Lower leg skin (tissue), 4 donors: ENCODE measurements at regions not wholly inside any gene's neighbourhood (a gene's known extent, or its start where the extent isn't known, plus 50 kb on each side); places are given as distances from the start of the nearest gene placed in this dataset.
A peak's percentile ranks its signal among the peaks of the same experiment; 100 is the strongest.

Experiments used
- DNase-seq, 2 donors: peaks; one replicate each; pipeline ENCODE4 v3.0.0-alpha.2; 2019; ENCODE audit warnings: low spot score in 2 of 2
- H3K4me3 ChIP-seq: fragments of 200-600 bp; sonication (generic); 2 replicates; pipeline ENCODE4 v1.5.1; 2017; ENCODE audit warnings: mild to moderate bottlenecking, low read depth; ENCODE audit not compliant: poor library complexity, severe bottlenecking
- POLR2A ChIP-seq, 2 donors: fragments of 450-650 bp; IDR thresholded peaks; one replicate each; pipeline ENCODE4 v1.6.1; 2016 to 2017; ENCODE audit warnings: antibody characterized with exemption in 2 of 2, mild to moderate bottlenecking in 1 of 2, moderate library complexity in 1 of 2
- WGBS, 2 donors: methylation state at CpG; one replicate each; pipeline ENCODE4 v1.1.5; 2018; 5-methylcytosine and 5-hydroxymethylcytosine counted together
- intact Hi-C: fragments of 100-400 bp; cut with DNase I; formaldehyde crosslinking; loops from one replicate; pipeline ENCODE4 v1.15.0; 2023; ENCODE audit warnings: low total_unique reads
- TF ChIP-seq, protein P1 (sequence below), 3 donors: fragments of 450-650 bp; IDR thresholded peaks; one replicate each; pipeline ENCODE4 v1.5.1; 2016; ENCODE audit warnings: antibody characterized with exemption in 3 of 3, mild to moderate bottlenecking in 3 of 3, moderate library complexity in 2 of 3

- intact Hi-C loops = no loop called here
- 71 to 73% methylated on average over 1 of the region's 1 CpG for WGBS, 2 donors
- DNase-seq = no peak
- no peak overlapping the region for H3K4me3 ChIP-seq
- TF ChIP-seq POLR2A (IDR thresholded peaks at IDR 0.05) = no peak
- TF ChIP-seq, protein P1, sequence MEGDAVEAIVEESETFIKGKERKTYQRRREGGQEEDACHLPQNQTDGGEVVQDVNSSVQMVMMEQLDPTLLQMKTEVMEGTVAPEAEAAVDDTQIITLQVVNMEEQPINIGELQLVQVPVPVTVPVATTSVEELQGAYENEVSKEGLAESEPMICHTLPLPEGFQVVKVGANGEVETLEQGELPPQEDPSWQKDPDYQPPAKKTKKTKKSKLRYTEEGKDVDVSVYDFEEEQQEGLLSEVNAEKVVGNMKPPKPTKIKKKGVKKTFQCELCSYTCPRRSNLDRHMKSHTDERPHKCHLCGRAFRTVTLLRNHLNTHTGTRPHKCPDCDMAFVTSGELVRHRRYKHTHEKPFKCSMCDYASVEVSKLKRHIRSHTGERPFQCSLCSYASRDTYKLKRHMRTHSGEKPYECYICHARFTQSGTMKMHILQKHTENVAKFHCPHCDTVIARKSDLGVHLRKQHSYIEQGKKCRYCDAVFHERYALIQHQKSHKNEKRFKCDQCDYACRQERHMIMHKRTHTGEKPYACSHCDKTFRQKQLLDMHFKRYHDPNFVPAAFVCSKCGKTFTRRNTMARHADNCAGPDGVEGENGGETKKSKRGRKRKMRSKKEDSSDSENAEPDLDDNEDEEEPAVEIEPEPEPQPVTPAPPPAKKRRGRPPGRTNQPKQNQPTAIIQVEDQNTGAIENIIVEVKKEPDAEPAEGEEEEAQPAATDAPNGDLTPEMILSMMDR (IDR thresholded peaks at IDR 0.05) = no peak
These were observed 2109.4 kb upstream of the PIK3C3 start for GRCh38 chr18:39845631-39846030.

DNA sequence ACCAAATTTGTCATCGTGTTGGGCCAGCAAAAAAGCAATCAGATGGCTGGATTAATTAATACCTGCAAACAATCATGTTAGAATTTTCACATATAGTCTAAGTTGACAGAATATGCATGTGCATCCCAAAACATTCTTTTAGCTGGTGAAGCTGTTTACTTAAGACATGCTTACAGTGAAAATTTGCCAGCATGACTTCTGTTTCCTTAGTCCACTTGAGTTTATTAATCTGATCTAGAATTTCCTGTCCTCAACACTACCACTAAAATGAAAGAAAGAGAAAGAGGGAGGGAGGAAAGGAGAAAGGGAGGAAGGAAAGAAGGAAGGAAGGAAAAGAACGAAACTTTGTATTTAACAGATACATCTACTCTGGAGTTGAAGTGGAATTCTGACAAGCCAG lies 2109.9 kb upstream of the PIK3C3 start:
- intact Hi-C loops = no loop called here
- no peak overlapping the region for H3K4me3 ChIP-seq
- 65 to 85% methylated on average over 2 of the region's 2 CpGs for WGBS, 2 donors
- TF ChIP-seq, protein P1 (IDR thresholded peaks at IDR 0.05) = no peak
- TF ChIP-seq POLR2A (IDR thresholded peaks at IDR 0.05) = no peak
- DNase-seq = no peak

DNA sequence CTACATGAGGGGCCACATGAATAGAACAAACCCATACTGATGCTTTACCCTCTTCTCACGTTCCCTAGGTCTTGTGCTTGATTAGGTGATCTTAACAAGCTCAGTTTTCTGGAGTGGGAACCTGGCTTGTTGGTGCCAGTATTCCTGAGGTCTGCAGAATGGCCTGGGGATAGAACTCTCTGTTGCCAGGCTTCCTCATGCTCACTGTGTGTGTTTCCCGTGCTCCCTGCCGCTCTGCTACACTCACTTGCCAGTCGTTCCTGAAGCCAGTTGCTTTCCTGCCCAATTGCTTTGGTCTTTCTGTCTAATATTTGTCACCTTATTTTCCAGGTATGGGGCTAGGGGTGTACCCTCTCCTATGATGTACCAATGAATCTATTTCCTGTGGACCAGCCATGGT lies 2111.5 kb upstream of the PIK3C3 start:
- intact Hi-C loops = no loop called here
- 69 to 77% methylated on average over 4 of the region's 4 CpGs for WGBS, 2 donors
- TF ChIP-seq, protein P1 (IDR thresholded peaks at IDR 0.05) = no peak
- no peak for TF ChIP-seq POLR2A (IDR thresholded peaks at IDR 0.05)
- DNase-seq = no peak
- H3K4me3 ChIP-seq = no peak overlapping the region

DNA sequence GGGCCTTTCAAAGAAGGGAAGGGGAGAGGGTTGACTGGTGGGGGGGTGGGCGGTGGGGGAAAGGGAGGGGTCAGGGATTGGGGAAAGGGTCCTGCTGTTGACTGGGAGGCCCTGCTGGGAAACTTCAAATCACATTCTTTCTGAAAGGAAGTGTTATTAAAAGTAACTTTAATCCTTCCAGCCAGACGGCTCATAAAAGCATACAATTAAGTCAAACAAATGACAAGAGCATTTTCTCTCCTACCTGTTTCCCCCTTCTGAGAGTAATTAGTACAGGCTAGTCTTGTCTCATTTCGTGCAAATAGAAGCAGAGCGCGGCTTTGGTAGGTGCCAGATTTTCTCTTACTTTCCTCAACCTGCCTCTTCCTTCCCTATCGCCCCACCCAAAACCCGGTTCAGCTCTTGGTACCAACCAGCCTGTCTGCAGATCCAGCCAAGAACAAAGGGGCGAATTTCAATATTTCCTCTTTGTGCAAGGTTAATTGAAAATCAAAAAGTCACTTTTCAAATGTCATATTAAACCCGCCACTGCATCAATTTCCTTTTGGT lies 2112.6 kb upstream of the PIK3C3 start:
- 58 to 70% methylated on average over 9 of the region's 9 CpGs for WGBS, 2 donors
- no peak for TF ChIP-seq POLR2A (IDR thresholded peaks at IDR 0.05)
- TF ChIP-seq, protein P1 (IDR thresholded peaks at IDR 0.05) = no peak
- H3K4me3 ChIP-seq = no peak overlapping the region
- intact Hi-C loops = no loop called here
- DNase-seq = no peak

DNA sequence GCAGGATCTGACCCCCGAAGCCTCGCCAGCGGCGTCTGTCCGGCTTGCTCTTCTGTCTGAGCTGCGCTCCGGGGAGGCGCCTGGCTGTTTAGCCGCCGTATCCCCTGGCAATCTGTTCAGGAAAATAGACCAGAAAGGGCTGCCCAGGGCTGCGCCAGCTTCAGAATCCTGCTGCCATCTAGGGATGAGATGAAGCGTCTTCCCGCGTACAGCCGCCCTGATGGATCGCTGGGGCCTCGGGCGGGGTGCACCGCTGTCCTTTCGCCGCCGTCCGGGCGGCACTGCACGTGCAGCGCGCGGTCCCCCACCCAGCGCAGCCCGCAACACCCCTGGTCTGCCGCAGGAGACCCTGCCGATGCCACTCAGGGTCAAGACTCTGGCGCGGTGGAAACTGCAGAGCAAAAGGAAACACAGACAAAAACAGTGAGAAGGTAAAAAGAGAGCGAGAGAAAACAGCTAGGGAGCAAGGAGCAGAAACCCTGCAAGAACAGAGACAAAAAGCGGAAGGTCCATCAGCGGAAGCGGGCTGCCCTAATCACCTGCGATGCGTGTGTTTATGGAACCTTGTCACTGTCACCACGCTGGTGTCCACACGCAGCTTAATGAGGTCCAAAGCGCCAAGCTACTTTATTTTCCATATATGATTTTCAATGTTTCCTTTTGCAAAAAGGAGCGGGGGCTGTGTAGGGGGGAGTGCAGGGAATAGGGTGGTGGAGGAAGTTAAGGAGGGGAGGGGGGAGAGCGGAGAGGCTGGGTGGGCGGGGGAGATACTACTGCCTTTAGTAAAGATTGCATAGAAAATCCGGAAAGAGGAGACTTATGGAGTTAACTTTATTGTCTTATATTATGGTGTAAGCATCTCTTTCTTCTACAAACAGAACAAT lies 2113.3 kb upstream of the PIK3C3 start:
- H3K4me3 ChIP-seq = no peak overlapping the region
- intact Hi-C loops = no loop called here
- 5% methylated on average over 46 to 47 of the region's 47 CpGs for WGBS, 2 donors
- TF ChIP-seq, protein P1 (IDR thresholded peaks at IDR 0.05) = no peak
- peak in 1 of 2 donors; percentile 21 for DNase-seq
